HepG2 (cell line): ENCODE measurements at regions not wholly inside any gene's neighbourhood (a gene's known extent, or its start where the extent isn't known, plus 50 kb on each side); places are given as distances from the start of the nearest gene placed in this dataset.

Experiments used
- ATAC-seq: fragments of 200-7000 bp; cut with Tn5 transposase; 3 replicates; pipeline ENCODE4 v1.9.1; 2020; ENCODE audit warnings: mild to moderate bottlenecking, moderate library complexity
- BruUV-seq: library from RNA; stranded (reverse); fragments of 400-500 nt; replicated peaks from 2 replicates; lab custom pipeline; 2021; lab: Mats Ljungman, UMichigan
- CTCF ChIA-PET: fragments of 300-600 bp; formaldehyde crosslinking; extraction: SDS; loops from one replicate; lab custom pipeline; 2021; ENCODE audit warnings: low total read pairs, inconsistent platforms, low intra/inter-chr PET ratio; lab: Yijun Ruan, JAX
- POLR2A ChIA-PET: fragments of 350-600 bp; sonication (Branson Sonifier 250); formaldehyde crosslinking; loops from one replicate; lab custom pipeline; 2020; ENCODE audit warnings: antibody characterized with exemption, inconsistent platforms; lab: Yijun Ruan, JAX
- DNase-seq: peaks from one replicate; pipeline ENCODE4 v3.0.0-alpha.2; 2015; ENCODE audit warnings: low spot score
- FAIRE-seq: peaks from 3 replicates; lab custom pipeline; 2011; peaks lifted over from hg19 to GRCh38; lab: Jason Lieb, UNC
- H2AFZ ChIP-seq: one replicate; pipeline ENCODE4 v1.6.1; 2011; ENCODE audit warnings: low read length, inconsistent platforms
- H3K27ac ChIP-seq: fragments of 300-600 bp; 3 replicates; pipeline ENCODE4 v1.8.0; 2011; ENCODE audit warnings: mixed run types, mild to moderate bottlenecking, mixed read lengths, low read length, inconsistent platforms; ENCODE audit not compliant: insufficient read depth; ENCODE audit errors: extremely low read length
- H3K27me3 ChIP-seq, 2 experiments: fragments of 200-600 bp in 1 of 2; 2 replicates in 1 of 2; 3 replicates in 1 of 2; pipeline versions ENCODE4 v1.6.0 to v1.8.0; 2011; ENCODE audit warnings: low read length in 2 of 2, mild to moderate bottlenecking in 2 of 2, moderate library complexity in 2 of 2, inconsistent platforms in 1 of 2; ENCODE audit not compliant: insufficient read depth in 2 of 2, control insufficient read depth in 1 of 2
- H3K36me3 ChIP-seq, 2 experiments: fragments of 200-600 bp in 1 of 2; replicated peaks in 1 of 2; 2 replicates in 1 of 2; 3 replicates in 1 of 2; pipeline versions ENCODE4 v1.5.1 to v1.8.0; 2011; ENCODE audit warnings: low read length in 2 of 2, inconsistent platforms in 1 of 2; ENCODE audit not compliant: insufficient read depth in 2 of 2, control insufficient read depth in 1 of 2
- H3K4me1 ChIP-seq: 2 replicates; pipeline ENCODE4 v1.5.1; 2012; ENCODE audit warnings: low read length, inconsistent platforms; ENCODE audit not compliant: insufficient read depth
- H3K4me2 ChIP-seq: 2 replicates; pipeline ENCODE4 v1.6.0; 2011; ENCODE audit warnings: low read depth, low read length, inconsistent platforms
- H3K4me3 ChIP-seq, 3 experiments: fragments of 200-600 bp in 1 of 3; sonication (generic), shearing (Covaris generic) in 1 of 3; replicated peaks in 1 of 3; 2 replicates each; pipeline ENCODE4 v1.5.1; 2011 to 2016; ENCODE audit warnings: low read length in 3 of 3, inconsistent platforms in 2 of 3, low read depth in 2 of 3, mild to moderate bottlenecking in 2 of 3, control low read depth in 1 of 3, mixed read lengths in 1 of 3; ENCODE audit not compliant: insufficient read depth in 1 of 3
- H3K79me2 ChIP-seq: one replicate; pipeline ENCODE4 v1.6.1; 2011; ENCODE audit warnings: low read length, inconsistent platforms; ENCODE audit not compliant: insufficient read depth
- H3K9ac ChIP-seq: 2 replicates; pipeline ENCODE4 v1.6.0; 2011; ENCODE audit warnings: mild to moderate bottlenecking, low read depth, low read length, inconsistent platforms; ENCODE audit not compliant: insufficient read depth
- H3K9me3 ChIP-seq: 2 replicates; pipeline ENCODE4 v1.5.1; 2012; ENCODE audit warnings: mild to moderate bottlenecking, low read length
- H4K20me1 ChIP-seq: 2 replicates; pipeline ENCODE4 v1.6.0; 2011; ENCODE audit warnings: inconsistent platforms, mild to moderate bottlenecking, low read length, moderate library complexity; ENCODE audit not compliant: insufficient read depth
- DR1 ChIP-seq: sonication (generic); formaldehyde crosslinking; IDR thresholded peaks from 2 replicates; pipeline ENCODE4 v1.8.0; 2021; ENCODE audit warnings: mild to moderate bottlenecking, missing genetic modification reagents, inconsistent platforms
- IRX3 ChIP-seq: sonication (generic); formaldehyde crosslinking; IDR thresholded peaks from 2 replicates; pipeline ENCODE4 v1.8.1; 2023; ENCODE audit warnings: mild to moderate bottlenecking, low read depth, missing genetic modification reagents, borderline replicate concordance
- KDM2A ChIP-seq: sonication (generic); formaldehyde crosslinking; IDR thresholded peaks from 2 replicates; pipeline ENCODE4 v1.4.0; 2020; ENCODE audit warnings: low read depth, missing genetic modification reagents, borderline replicate concordance
- KDM5A ChIP-seq: fragments of 200-600 bp; sonication (generic); IDR thresholded peaks from 2 replicates; pipeline ENCODE4 v1.7.0; 2018; ENCODE audit warnings: antibody characterized with exemption, mild to moderate bottlenecking, low read length, borderline replicate concordance
- MXI1 ChIP-seq: IDR thresholded peaks from 3 replicates; pipeline ENCODE4 v1.6.1; 2012; ENCODE audit warnings: low read depth, low read length, inconsistent platforms, borderline replicate concordance
- MYNN ChIP-seq: sonication (generic); formaldehyde crosslinking; IDR thresholded peaks from 2 replicates; pipeline ENCODE4 v1.4.0; 2020; ENCODE audit warnings: mild to moderate bottlenecking, low read depth, missing genetic modification reagents
- NR2C2 ChIP-seq: sonication (generic); formaldehyde crosslinking; IDR thresholded peaks from 2 replicates; pipeline ENCODE4 v1.4.0; 2020; ENCODE audit warnings: missing genetic modification reagents, mild to moderate bottlenecking, moderate library complexity, borderline replicate concordance
- PLRG1 ChIP-seq: fragments of 450-650 bp; conservative IDR thresholded peaks from 2 replicates; pipeline ENCODE4 v1.6.1; 2016
- POLR2AphosphoS5 ChIP-seq: IDR thresholded peaks from 2 replicates; pipeline ENCODE4 v1.6.1; 2012; ENCODE audit warnings: low read depth, low read length
- RFXANK ChIP-seq: IDR thresholded peaks from 2 replicates; pipeline ENCODE4 v1.6.1; 2016
- TAF15 ChIP-seq: fragments of 200-400 bp; formaldehyde crosslinking; IDR thresholded peaks from one replicate; pipeline ENCODE4 v1.6.1; 2018; ENCODE audit warnings: mild to moderate bottlenecking, low read depth, low read length; ENCODE audit not compliant: poor library complexity, severe bottlenecking
- ZBTB42 ChIP-seq: sonication (generic); formaldehyde crosslinking; IDR thresholded peaks from 2 replicates; pipeline ENCODE4 v1.5.0; 2020; ENCODE audit warnings: mild to moderate bottlenecking, missing genetic modification reagents
- ZNF180 ChIP-seq: sonication (generic); formaldehyde crosslinking; IDR thresholded peaks from 2 replicates; pipeline ENCODE4 v1.4.0; 2020; ENCODE audit warnings: low read depth, missing genetic modification reagents, borderline replicate concordance
- ZNF34 ChIP-seq: sonication (generic); formaldehyde crosslinking; IDR thresholded peaks from 2 replicates; pipeline ENCODE4 v1.4.0; 2020; ENCODE audit warnings: mild to moderate bottlenecking, missing genetic modification reagents, borderline replicate concordance
- ZNF777 ChIP-seq: sonication (generic); formaldehyde crosslinking; IDR thresholded peaks from 2 replicates; pipeline ENCODE4 v1.4.0; 2020; ENCODE audit warnings: missing genetic modification reagents
- ZSCAN12 ChIP-seq: sonication (generic); formaldehyde crosslinking; IDR thresholded peaks from 2 replicates; pipeline ENCODE4 v1.9.0; 2021; ENCODE audit warnings: mild to moderate bottlenecking, missing genetic modification reagents
- WGBS: methylation state at CpG from one replicate; pipeline ENCODE4 v1.1.6; 2017; ENCODE audit warnings: low lambda C conversion rate; 5-methylcytosine and 5-hydroxymethylcytosine counted together
- in situ Hi-C: cut with HindIII; loops from 2 replicates; pipeline ENCODE4 v1.10.0; 2017; ENCODE audit warnings: low pct_unique_long_range_greater_than_20kb; ENCODE audit not compliant: extremely low pct_ligation_motif_present
- intact Hi-C: fragments of 100-400 bp; cut with micrococcal nuclease; formaldehyde crosslinking; loops from one replicate; pipeline ENCODE4 v1.10.0; 2022; ENCODE audit not compliant: unreplicated experiment
- TF ChIP-seq, protein P1 (sequence below), 2 experiments: sonication (generic) in 1 of 2; formaldehyde crosslinking in 1 of 2; IDR thresholded peaks; 2 replicates each; pipeline versions ENCODE4 v1.5.1 to v1.6.1; 2011 to 2020; ENCODE audit warnings: borderline replicate concordance in 1 of 2, low read depth in 1 of 2, low read length in 1 of 2, mild to moderate bottlenecking in 1 of 2, missing genetic modification reagents in 1 of 2, moderate library complexity in 1 of 2

DNA sequence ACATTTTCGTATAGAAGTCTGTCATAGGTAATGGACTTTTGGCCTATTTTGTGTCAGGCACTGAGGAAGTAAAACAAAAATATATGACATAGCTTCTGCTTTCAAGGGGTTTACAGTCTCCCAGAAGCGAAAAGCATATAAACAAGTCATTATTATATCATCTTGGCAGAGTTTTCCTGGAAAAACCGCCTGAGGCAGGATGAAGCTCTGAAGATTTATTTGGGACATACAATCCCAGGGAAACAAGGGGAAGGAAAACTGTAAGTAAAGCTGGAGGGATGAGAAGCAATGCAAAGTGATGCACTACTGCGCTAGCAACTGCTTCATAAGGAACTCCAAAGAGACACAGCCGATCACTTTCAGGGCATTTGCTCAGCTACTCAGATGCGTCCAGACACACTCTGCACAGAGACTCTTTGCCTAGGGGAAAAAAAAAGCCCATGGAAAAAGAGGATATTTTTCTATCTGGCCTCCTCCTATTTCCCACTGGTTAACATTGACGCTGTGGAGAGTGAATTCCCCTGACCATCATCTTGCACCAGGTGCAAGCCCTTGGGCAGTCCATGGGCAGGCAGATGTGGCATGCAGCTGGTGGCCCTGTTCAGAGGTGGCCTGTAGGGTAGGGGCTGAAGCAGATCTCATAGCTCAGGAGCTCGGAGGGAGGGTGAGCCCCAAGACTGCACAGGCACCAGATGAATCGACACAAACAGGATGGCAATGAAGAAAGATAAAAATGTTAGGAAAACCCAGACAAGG, 158.1 kb downstream of the METTL4 start:
- no peak for ATAC-seq
- Histone ChIP-seq H4K20me1 (no peaks in the 10 kb centered on the region), H3K79me2 (no peaks in the 10 kb centered on the region), H3K27ac (no peak overlapping the region), H3K36me3 (no peaks in the 10 kb centered on the region), H3K4me3 (no peak overlapping the region), H3K9ac (no peak overlapping the region), H3K9me3 (no peaks in the 10 kb centered on the region), H3K27me3 (no peaks in the 10 kb centered on the region), H3K4me2 (no peak overlapping the region), H2AFZ (no peak overlapping the region), H3K4me1 (no peaks in the 10 kb centered on the region)
- intact Hi-C loops = no loop called here
- POLR2A ChIA-PET = no interaction called here
- in situ Hi-C loops = no loop called here
- TF ChIP-seq KDM2A (CRISPR knock-in tag) (no peak), ZBTB42 (CRISPR knock-in tag) (no peak), RFXANK (CRISPR knock-in tag) (no peak), DR1 (CRISPR knock-in tag) (no peak), ZSCAN12 (no peak), NR2C2 (CRISPR knock-in tag) (no peak), ZNF180 (CRISPR knock-in tag) (no peak), PLRG1 (no peak), KDM5A (no peak), TAF15 (no peak), ZNF777 (no peak), IRX3 (no peak), POLR2AphosphoS5 (no peak), ZNF34 (no peak), MYNN (CRISPR knock-in tag) (no peak), MXI1 (no peak)
- TF ChIP-seq, protein P1, sequence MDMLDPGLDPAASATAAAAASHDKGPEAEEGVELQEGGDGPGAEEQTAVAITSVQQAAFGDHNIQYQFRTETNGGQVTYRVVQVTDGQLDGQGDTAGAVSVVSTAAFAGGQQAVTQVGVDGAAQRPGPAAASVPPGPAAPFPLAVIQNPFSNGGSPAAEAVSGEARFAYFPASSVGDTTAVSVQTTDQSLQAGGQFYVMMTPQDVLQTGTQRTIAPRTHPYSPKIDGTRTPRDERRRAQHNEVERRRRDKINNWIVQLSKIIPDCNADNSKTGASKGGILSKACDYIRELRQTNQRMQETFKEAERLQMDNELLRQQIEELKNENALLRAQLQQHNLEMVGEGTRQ (IDR thresholded peaks at IDR 0.05; ENCODE audit: low read depth, low read length) = no peak
- TF ChIP-seq, protein P1 (CRISPR knock-in tag; IDR thresholded peaks at IDR 0.05; ENCODE audit: borderline replicate concordance) = no peak
- no peak for DNase-seq
- CTCF ChIA-PET = no interaction called here
- no TSS peak for BruUV-seq
- no peak for FAIRE-seq
- 17% methylated on average over 9 of the region's 9 CpGs for WGBS
